Gastroesophageal sphincter (tissue), 4 donors: ENCODE measurements at regions not wholly inside any gene's neighbourhood (a gene's known extent, or its start where the extent isn't known, plus 50 kb on each side); places are given as distances from the start of the nearest gene placed in this dataset.

Source experiments
- ATAC-seq: fragments of 150-250 bp; one replicate; pipeline ENCODE4 v1.9.1; 2016; ENCODE audit warnings: mild to moderate bottlenecking, moderate library complexity
- H3K27ac ChIP-seq, 4 donors: fragments of 200-600 bp; sonication (generic) in 3 of 4; 1 replicate in 3 of 4; 2 replicates in 1 of 4; pipeline ENCODE4 v1.5.1; 2016 to 2019
- H3K27me3 ChIP-seq: fragments of 200-600 bp; sonication (generic); one replicate; pipeline ENCODE4 v1.5.1; 2019
- H3K36me3 ChIP-seq, 2 donors: fragments of 200-600 bp; sonication (generic); one replicate each; pipeline ENCODE4 v1.5.1; 2019; ENCODE audit warnings: control low read depth in 1 of 2
- H3K4me1 ChIP-seq, 3 donors: fragments of 200-600 bp; sonication (generic); 1 replicate in 2 of 3; 2 replicates in 1 of 3; pipeline ENCODE4 v1.5.1; 2016 to 2019; ENCODE audit warnings: control low read depth in 2 of 3
- H3K4me3 ChIP-seq, 2 donors: fragments of 200-600 bp; sonication (generic); one replicate each; pipeline ENCODE4 v1.5.1; 2019; ENCODE audit warnings: mild to moderate bottlenecking in 1 of 2, moderate library complexity in 1 of 2
- H3K9me3 ChIP-seq, 3 donors: fragments of 200-600 bp; sonication (generic); one replicate each; pipeline ENCODE4 v1.5.1; 2017 to 2019; ENCODE audit warnings: control low read depth in 2 of 3
- CTCF ChIP-seq, 4 experiments: fragments of 200-600 bp in 2 of 4; fragments of 450-650 bp in 2 of 4; sonication (generic) in 1 of 4; IDR thresholded peaks; one replicate each; pipeline ENCODE4 v1.5.1; 2017 to 2019; ENCODE audit warnings: antibody characterized with exemption in 4 of 4, mild to moderate bottlenecking in 2 of 4, moderate library complexity in 2 of 4
- EP300 ChIP-seq: sonication (generic); formaldehyde crosslinking; IDR thresholded peaks from one replicate; pipeline ENCODE4 v1.6.1; 2017; ENCODE audit warnings: antibody characterized with exemption, mild to moderate bottlenecking
- POLR2A ChIP-seq, 2 donors: fragments of 450-650 bp; IDR thresholded peaks; one replicate each; pipeline ENCODE4 v1.6.1; 2017; ENCODE audit warnings: antibody characterized with exemption in 2 of 2, mild to moderate bottlenecking in 2 of 2, moderate library complexity in 1 of 2
- POLR2AphosphoS5 ChIP-seq: sonication (generic); formaldehyde crosslinking; IDR thresholded peaks from one replicate; pipeline ENCODE4 v1.6.1; 2017; ENCODE audit warnings: antibody characterized with exemption
- WGBS, 2 donors: methylation state at CpG; one replicate each; pipeline ENCODE4 v1.1.5; 2018; ENCODE audit warnings: low coverage in 1 of 2; 5-methylcytosine and 5-hydroxymethylcytosine counted together

- no peak overlapping the region for H3K4me3 ChIP-seq
- no peaks in the 10 kb centered on the region for H3K4me1 ChIP-seq
- no peaks in the 10 kb centered on the region for H3K27me3 ChIP-seq
- 78 to 89% methylated on average over 4 of the region's 4 CpGs for WGBS, 2 donors
- no peak overlapping the region for H3K27ac ChIP-seq
- ATAC-seq, result no peak
- no peaks in the 10 kb centered on the region for H3K9me3 ChIP-seq
- no peaks in the 10 kb centered on the region for H3K36me3 ChIP-seq
- no peak for TF ChIP-seq POLR2A (IDR thresholded peaks at IDR 0.05)
- no peak for TF ChIP-seq EP300
- TF ChIP-seq CTCF (IDR thresholded peaks at IDR 0.05), result no peak
- TF ChIP-seq POLR2AphosphoS5, result no peak
Measured at GRCh38 chr6:92716638-92717037, 702.7 kb downstream of the EPHA7 start.

- Histone ChIP-seq H3K4me3 (no peak overlapping the region), H3K27ac (no peak overlapping the region), H3K4me1 (no peaks in the 10 kb centered on the region), H3K36me3 (no peaks in the 10 kb centered on the region), H3K27me3 (no peaks in the 10 kb centered on the region), H3K9me3 (no peaks in the 10 kb centered on the region)
- TF ChIP-seq POLR2A (IDR thresholded peaks at IDR 0.05), result no peak
- TF ChIP-seq EP300, result no peak
- no peak for ATAC-seq
Measured at GRCh38 chr6:92715991-92716390, 703.4 kb downstream of the EPHA7 start.

- TF ChIP-seq EP300 (no peak), POLR2AphosphoS5 (no peak), POLR2A (IDR thresholded peaks at IDR 0.05) (no peak), CTCF (IDR thresholded peaks at IDR 0.05) (no peak)
- no peak overlapping the region for H3K27ac ChIP-seq
- no peak for ATAC-seq
- H3K4me3 ChIP-seq, result no peak overlapping the region
- H3K9me3 ChIP-seq, result no peaks in the 10 kb centered on the region
- H3K27me3 ChIP-seq, result no peaks in the 10 kb centered on the region
- no peaks in the 10 kb centered on the region for H3K36me3 ChIP-seq
- no peaks in the 10 kb centered on the region for H3K4me1 ChIP-seq
Measured at GRCh38 chr6:92714346-92714745, 705.0 kb downstream of the EPHA7 start.

- Histone ChIP-seq H3K4me3 (no peak overlapping the region), H3K27me3 (no peaks in the 10 kb centered on the region), H3K9me3 (no peaks in the 10 kb centered on the region), H3K27ac (no peak overlapping the region), H3K36me3 (no peaks in the 10 kb centered on the region), H3K4me1 (no peaks in the 10 kb centered on the region)
- TF ChIP-seq POLR2A (IDR thresholded peaks at IDR 0.05), result no peak
- WGBS, 2 donors, result 61 to 69% methylated on average over 3 of the region's 3 CpGs
- no peak for ATAC-seq
Measured at GRCh38 chr6:92710048-92710447, 709.3 kb downstream of the EPHA7 start.

- no peaks in the 10 kb centered on the region for H3K4me1 ChIP-seq
Measured at GRCh38 chr6:92708945-92709344, 710.4 kb downstream of the EPHA7 start.

GRCh38 chr6:92708270-92708669 is 711.1 kb downstream of the EPHA7 start:
- Histone ChIP-seq H3K4me1 (no peaks in the 10 kb centered on the region), H3K4me3 (no peak overlapping the region), H3K9me3 (no peaks in the 10 kb centered on the region), H3K27me3 (no peaks in the 10 kb centered on the region), H3K27ac (no peak overlapping the region), H3K36me3 (no peaks in the 10 kb centered on the region)
- no peak for TF ChIP-seq CTCF (IDR thresholded peaks at IDR 0.05)
- no peak for TF ChIP-seq EP300
- TF ChIP-seq POLR2A (IDR thresholded peaks at IDR 0.05), result no peak
- TF ChIP-seq POLR2AphosphoS5, result no peak
- 67 to 100% methylated on average over 1 of the region's 1 CpG for WGBS, 2 donors
- no peak for ATAC-seq

More at GRCh38 chr6:92708945-92709344, 710.4 kb downstream of the EPHA7 start:
- H3K27ac ChIP-seq, result no peak overlapping the region
- no peaks in the 10 kb centered on the region for H3K27me3 ChIP-seq
- H3K36me3 ChIP-seq, result no peaks in the 10 kb centered on the region
- 67 to 100% methylated on average over 1 of the region's 1 CpG for WGBS, 2 donors
- ATAC-seq, result no peak
- H3K4me3 ChIP-seq, result no peak overlapping the region
- TF ChIP-seq POLR2AphosphoS5 (no peak), EP300 (no peak), CTCF (IDR thresholded peaks at IDR 0.05) (no peak), POLR2A (IDR thresholded peaks at IDR 0.05) (no peak)
- H3K9me3 ChIP-seq, result no peaks in the 10 kb centered on the region
